ENCODE measurements at regions not wholly inside any gene's neighbourhood (a gene's known extent, or its start where the extent isn't known, plus 50 kb on each side); places are given as distances from the start of the nearest gene placed in this dataset.

DNA sequence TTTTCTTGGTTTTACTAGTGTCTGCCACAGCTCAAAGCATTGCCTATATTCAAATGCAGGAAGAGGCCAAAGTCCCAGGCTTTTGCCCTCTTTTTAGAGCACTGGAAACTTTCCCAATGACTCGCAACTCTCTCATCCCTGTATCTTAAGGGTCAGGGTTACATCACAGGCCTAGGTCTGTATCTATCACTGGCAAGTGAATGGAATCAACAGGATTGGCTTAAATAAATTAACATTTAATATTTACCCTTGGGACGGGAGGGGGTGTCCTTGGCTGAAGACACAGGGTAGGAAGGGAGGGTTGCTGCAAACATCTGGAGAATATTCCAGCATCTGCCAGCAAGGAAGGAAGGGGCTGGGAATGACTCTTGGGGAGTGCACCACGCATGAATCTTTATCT is 242.6 kb downstream of the SLC4A3 start:
- TF ChIP-seq, protein P1, sequence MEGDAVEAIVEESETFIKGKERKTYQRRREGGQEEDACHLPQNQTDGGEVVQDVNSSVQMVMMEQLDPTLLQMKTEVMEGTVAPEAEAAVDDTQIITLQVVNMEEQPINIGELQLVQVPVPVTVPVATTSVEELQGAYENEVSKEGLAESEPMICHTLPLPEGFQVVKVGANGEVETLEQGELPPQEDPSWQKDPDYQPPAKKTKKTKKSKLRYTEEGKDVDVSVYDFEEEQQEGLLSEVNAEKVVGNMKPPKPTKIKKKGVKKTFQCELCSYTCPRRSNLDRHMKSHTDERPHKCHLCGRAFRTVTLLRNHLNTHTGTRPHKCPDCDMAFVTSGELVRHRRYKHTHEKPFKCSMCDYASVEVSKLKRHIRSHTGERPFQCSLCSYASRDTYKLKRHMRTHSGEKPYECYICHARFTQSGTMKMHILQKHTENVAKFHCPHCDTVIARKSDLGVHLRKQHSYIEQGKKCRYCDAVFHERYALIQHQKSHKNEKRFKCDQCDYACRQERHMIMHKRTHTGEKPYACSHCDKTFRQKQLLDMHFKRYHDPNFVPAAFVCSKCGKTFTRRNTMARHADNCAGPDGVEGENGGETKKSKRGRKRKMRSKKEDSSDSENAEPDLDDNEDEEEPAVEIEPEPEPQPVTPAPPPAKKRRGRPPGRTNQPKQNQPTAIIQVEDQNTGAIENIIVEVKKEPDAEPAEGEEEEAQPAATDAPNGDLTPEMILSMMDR (IDR thresholded peaks at IDR 0.05), result no peak
- TF ChIP-seq POLR2A (IDR thresholded peaks at IDR 0.05), result no peak

Measured in thyroid gland (tissue), 4 donors.